ENCODE measurements at regions not wholly inside any gene's neighbourhood (a gene's known extent, or its start where the extent isn't known, plus 50 kb on each side); places are given as distances from the start of the nearest gene placed in this dataset.
"Not testable (repeated sequence)": the region's sequence is repeated elsewhere in the genome, so short reads cannot be mapped to it uniquely, and the experiment has no call there.

DNA sequence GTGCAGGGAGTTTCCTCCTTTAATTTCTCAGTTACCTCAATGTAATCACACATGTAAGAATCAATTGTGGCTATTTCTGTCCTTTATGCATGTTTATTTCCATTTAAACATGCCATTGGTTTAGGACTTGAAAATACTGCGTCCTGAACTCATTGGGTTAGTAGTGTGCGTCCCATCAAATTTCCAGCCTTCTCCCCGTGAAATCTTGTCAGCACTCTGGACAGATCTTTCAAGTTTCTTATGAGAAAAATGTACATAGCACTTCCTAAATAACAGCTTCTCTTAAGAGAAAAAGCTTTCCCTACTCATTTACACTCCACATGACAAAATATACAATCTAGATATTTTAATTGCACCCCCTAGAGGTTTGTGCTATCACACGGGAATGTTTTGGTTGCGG lies 353.9 kb upstream of the FOLH1 start:
- H3K36me3 ChIP-seq (ENCODE audit: low read depth); DNase-seq (ENCODE audit: low spot score); H3K4me3 ChIP-seq (ENCODE audit: severe bottlenecking); H3K9me3 ChIP-seq (ENCODE audit: severe bottlenecking); H3K4me1 ChIP-seq (ENCODE audit: insufficient read depth, poor library complexity, severe bottlenecking); H3K27me3 ChIP-seq (ENCODE audit: insufficient read depth, poor library complexity, severe bottlenecking); H3K27ac ChIP-seq (ENCODE audit: poor library complexity, severe bottlenecking); ATAC-seq (ENCODE audit: low read depth): not testable (repeated sequence)

DNA sequence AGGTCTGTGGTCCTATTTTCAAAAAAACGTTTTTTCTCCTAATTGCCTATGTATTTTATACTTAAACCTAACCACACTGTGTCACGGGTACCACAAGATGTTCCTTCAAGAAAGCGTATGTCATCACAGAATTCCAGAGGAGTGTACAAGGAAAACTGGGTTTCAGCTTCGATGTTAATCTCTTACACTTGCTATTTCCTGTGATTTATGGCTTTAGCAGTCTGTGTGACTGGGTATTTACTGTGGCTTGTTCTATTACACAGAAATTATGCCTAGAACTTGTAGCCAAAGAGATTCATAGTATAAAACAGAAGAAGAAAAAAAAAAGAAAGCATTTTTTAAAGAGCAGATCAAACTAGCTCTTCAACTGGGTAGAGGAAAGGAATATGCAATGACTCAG lies 371.1 kb upstream of the FOLH1 start:
- not testable (repeated sequence) for H3K4me1 ChIP-seq (ENCODE audit: insufficient read depth, poor library complexity, severe bottlenecking); DNase-seq (ENCODE audit: low spot score); H3K27me3 ChIP-seq (ENCODE audit: insufficient read depth, poor library complexity, severe bottlenecking); H3K4me3 ChIP-seq (ENCODE audit: severe bottlenecking); ATAC-seq (ENCODE audit: low read depth); H3K27ac ChIP-seq (ENCODE audit: poor library complexity, severe bottlenecking); H3K36me3 ChIP-seq (ENCODE audit: low read depth); H3K9me3 ChIP-seq (ENCODE audit: severe bottlenecking)

DNA sequence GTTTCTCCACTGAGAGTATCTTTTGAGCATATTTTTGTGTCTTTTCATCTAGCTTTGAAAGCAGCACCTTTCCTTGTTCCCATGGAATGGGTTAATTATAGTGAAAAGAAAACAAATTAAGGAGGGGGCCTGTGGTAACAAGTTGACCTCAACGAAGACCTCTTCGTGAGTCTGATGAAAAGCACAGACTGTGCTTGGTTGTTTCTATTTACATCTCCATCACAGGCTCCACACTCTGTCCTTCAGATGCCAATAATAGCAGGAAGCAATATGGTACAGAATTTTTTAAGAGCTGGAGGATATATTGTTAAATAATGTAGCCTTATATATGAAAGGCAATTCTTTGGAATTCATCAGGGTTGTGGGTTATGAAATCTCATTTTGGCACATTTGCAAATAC lies 366.7 kb upstream of the OR4C13 start:
- H3K4me1 ChIP-seq (ENCODE audit: insufficient read depth, poor library complexity, severe bottlenecking); H3K4me3 ChIP-seq (ENCODE audit: severe bottlenecking); H3K27me3 ChIP-seq (ENCODE audit: insufficient read depth, poor library complexity, severe bottlenecking); H3K27ac ChIP-seq (ENCODE audit: poor library complexity, severe bottlenecking); ATAC-seq (ENCODE audit: low read depth); DNase-seq (ENCODE audit: low spot score); H3K36me3 ChIP-seq (ENCODE audit: low read depth); H3K9me3 ChIP-seq (ENCODE audit: severe bottlenecking): not testable (repeated sequence)

DNA sequence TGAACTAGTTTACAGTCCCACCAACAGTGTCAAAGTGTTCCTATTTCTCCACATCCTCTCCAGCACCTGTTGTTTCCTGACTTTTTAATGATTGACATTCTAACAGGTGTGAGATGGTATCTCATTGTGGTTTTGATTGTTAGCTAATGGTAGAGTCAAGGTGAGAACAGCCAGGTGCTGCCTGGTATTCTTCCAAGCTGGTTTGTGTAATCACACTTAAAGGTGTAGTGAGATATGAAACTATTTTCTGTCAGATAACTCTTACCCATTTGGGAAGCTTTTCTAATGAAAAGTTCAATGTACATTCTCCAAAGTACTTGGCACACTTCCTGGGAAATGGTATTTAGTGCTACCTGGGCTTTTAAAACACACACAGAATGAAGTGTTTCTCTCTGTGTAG lies 343.3 kb upstream of the OR4C13 start:
- H3K4me1 ChIP-seq (ENCODE audit: insufficient read depth, poor library complexity, severe bottlenecking); DNase-seq (ENCODE audit: low spot score); H3K27me3 ChIP-seq (ENCODE audit: insufficient read depth, poor library complexity, severe bottlenecking); H3K9me3 ChIP-seq (ENCODE audit: severe bottlenecking); H3K4me3 ChIP-seq (ENCODE audit: severe bottlenecking); H3K36me3 ChIP-seq (ENCODE audit: low read depth); H3K27ac ChIP-seq (ENCODE audit: poor library complexity, severe bottlenecking); ATAC-seq (ENCODE audit: low read depth): not testable (repeated sequence)

DNA sequence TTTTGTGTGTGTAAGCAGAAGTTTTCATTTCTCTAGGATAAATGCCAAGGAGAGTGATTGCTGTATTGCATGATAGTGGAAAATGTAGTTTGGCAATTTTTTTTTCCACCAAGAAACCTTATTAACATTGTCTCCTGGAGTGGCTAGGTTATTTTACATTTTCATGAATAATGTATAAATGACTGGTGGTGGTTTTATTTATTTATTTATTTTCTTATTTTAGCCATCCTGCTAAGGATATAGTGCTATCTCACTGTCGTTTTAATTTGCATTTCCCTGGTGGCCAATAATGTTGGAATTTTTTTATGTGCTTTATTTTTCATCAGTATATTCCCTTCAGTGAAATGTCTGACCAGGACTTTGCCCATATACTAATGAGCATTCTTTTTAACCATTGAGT lies 328.3 kb upstream of the OR4C13 start:
- not testable (repeated sequence) for H3K27ac ChIP-seq (ENCODE audit: poor library complexity, severe bottlenecking); H3K9me3 ChIP-seq (ENCODE audit: severe bottlenecking); H3K36me3 ChIP-seq (ENCODE audit: low read depth); H3K27me3 ChIP-seq (ENCODE audit: insufficient read depth, poor library complexity, severe bottlenecking); H3K4me1 ChIP-seq (ENCODE audit: insufficient read depth, poor library complexity, severe bottlenecking); ATAC-seq (ENCODE audit: low read depth); H3K4me3 ChIP-seq (ENCODE audit: severe bottlenecking); DNase-seq (ENCODE audit: low spot score)

DNA sequence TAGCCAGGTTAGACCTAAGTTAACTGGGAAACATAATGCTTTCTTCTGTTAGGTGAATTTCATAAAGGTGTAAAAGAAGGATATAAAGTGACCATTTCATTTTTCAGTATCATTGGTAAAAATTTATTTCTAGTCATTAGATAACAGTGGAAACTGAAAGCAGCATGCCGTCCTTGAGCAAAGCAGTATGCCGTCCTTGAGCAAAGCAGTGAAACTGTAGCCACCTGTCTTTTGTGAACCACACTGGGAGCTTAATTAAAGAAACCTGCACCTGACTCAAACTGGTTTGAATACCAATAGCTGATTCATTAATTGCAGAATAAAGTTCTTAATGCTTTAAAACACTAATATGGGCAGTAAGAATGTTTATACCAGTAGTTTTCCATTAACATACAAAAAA lies 281.5 kb upstream of the OR4C13 start:
- ATAC-seq (ENCODE audit: low read depth); H3K36me3 ChIP-seq (ENCODE audit: low read depth); H3K4me1 ChIP-seq (ENCODE audit: insufficient read depth, poor library complexity, severe bottlenecking); H3K27me3 ChIP-seq (ENCODE audit: insufficient read depth, poor library complexity, severe bottlenecking); H3K9me3 ChIP-seq (ENCODE audit: severe bottlenecking); H3K4me3 ChIP-seq (ENCODE audit: severe bottlenecking); H3K27ac ChIP-seq (ENCODE audit: poor library complexity, severe bottlenecking); DNase-seq (ENCODE audit: low spot score): not testable (repeated sequence)

DNA sequence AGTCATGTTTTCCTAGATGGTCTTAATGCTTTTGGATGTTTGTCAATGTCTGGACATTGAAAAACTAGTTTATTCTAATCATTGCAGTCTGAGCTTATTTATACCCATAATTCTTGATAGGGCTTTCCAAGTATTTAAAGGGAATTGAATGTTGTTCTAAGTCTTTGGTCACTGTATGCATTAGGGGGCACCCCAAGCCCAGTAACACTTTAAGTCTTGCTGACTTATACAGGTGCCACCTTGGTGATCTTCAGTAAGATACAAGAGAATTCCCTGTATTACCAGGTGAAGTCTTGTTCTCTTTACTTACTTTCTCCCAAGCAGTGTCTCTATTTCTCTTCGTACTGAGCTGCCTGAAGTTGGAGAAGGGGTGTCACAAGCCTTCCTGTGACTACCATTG lies 250.1 kb upstream of the OR4C13 start:
- not testable (repeated sequence) for H3K4me1 ChIP-seq (ENCODE audit: insufficient read depth, poor library complexity, severe bottlenecking); H3K36me3 ChIP-seq (ENCODE audit: low read depth); H3K4me3 ChIP-seq (ENCODE audit: severe bottlenecking); DNase-seq (ENCODE audit: low spot score); ATAC-seq (ENCODE audit: low read depth); H3K27ac ChIP-seq (ENCODE audit: poor library complexity, severe bottlenecking); H3K9me3 ChIP-seq (ENCODE audit: severe bottlenecking); H3K27me3 ChIP-seq (ENCODE audit: insufficient read depth, poor library complexity, severe bottlenecking)

DNA sequence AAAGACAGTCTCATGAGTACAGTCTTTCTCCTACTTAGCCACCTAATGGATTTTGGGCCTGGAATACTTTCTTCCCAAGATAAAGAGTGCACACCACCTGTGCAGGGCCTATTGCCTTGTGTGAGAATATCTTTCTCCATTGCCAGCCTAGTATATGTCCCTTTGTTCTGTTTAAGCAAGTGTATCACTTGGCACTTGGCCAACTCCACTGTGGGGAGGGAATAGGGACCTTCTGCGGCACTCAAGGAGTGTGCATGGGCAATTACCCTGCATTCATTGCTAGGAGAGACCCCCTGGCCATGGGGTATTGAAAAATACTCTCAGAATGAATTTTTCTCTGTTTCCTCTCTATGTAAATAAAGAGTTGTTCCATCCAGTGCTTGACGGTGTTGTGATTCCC lies 201.7 kb upstream of the OR4C13 start:
- not testable (repeated sequence) for H3K27ac ChIP-seq (ENCODE audit: poor library complexity, severe bottlenecking); H3K27me3 ChIP-seq (ENCODE audit: insufficient read depth, poor library complexity, severe bottlenecking); H3K36me3 ChIP-seq (ENCODE audit: low read depth); ATAC-seq (ENCODE audit: low read depth); H3K9me3 ChIP-seq (ENCODE audit: severe bottlenecking); H3K4me1 ChIP-seq (ENCODE audit: insufficient read depth, poor library complexity, severe bottlenecking); DNase-seq (ENCODE audit: low spot score); H3K4me3 ChIP-seq (ENCODE audit: severe bottlenecking)

DNA sequence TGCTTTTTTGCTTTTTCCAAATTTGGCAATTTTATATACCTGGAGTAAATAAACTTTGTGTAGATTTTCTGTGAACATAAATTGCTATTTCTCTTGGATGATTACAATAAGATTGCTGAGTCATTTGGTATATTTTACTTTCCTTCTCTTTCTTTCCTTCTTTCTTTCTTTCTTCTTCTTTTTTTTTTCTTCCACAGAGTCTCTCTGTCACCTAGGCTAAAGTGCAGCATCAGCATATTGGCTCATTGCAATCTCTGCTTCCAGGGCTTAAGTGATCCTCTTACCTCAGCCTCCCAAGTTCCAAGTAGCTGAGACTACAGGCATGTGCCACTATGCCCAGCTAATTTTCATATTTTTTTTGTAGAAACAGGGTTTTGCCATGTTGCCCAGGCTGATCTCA lies 201.2 kb upstream of the OR4C13 start:
- H3K27me3 ChIP-seq (ENCODE audit: insufficient read depth, poor library complexity, severe bottlenecking); ATAC-seq (ENCODE audit: low read depth); DNase-seq (ENCODE audit: low spot score); H3K4me1 ChIP-seq (ENCODE audit: insufficient read depth, poor library complexity, severe bottlenecking); H3K9me3 ChIP-seq (ENCODE audit: severe bottlenecking); H3K27ac ChIP-seq (ENCODE audit: poor library complexity, severe bottlenecking); H3K4me3 ChIP-seq (ENCODE audit: severe bottlenecking); H3K36me3 ChIP-seq (ENCODE audit: low read depth): not testable (repeated sequence)

DNA sequence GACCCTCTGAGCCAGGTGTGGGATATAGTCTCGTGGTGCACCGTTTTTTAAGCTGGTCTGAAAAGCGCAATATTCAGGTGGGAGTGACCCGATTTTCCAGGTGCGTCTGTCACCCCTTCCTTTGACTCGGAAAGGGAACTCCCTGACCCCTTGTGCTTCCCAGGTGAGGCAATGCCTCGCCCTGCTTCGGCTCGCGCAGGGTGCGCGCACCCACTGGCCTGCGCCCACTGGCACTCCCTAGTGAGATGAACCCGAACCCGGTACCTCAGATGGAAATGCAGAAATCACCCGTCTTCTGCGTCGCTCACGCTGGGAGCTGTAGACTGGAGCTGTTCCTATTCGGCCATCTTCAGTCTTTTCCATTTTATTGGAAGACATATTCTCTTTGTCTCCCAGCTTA lies 171.4 kb upstream of the OR4C13 start:
- H3K27me3 ChIP-seq (ENCODE audit: insufficient read depth, poor library complexity, severe bottlenecking); H3K27ac ChIP-seq (ENCODE audit: poor library complexity, severe bottlenecking); ATAC-seq (ENCODE audit: low read depth); H3K36me3 ChIP-seq (ENCODE audit: low read depth); DNase-seq (ENCODE audit: low spot score); H3K4me3 ChIP-seq (ENCODE audit: severe bottlenecking); H3K4me1 ChIP-seq (ENCODE audit: insufficient read depth, poor library complexity, severe bottlenecking); H3K9me3 ChIP-seq (ENCODE audit: severe bottlenecking): not testable (repeated sequence)

DNA sequence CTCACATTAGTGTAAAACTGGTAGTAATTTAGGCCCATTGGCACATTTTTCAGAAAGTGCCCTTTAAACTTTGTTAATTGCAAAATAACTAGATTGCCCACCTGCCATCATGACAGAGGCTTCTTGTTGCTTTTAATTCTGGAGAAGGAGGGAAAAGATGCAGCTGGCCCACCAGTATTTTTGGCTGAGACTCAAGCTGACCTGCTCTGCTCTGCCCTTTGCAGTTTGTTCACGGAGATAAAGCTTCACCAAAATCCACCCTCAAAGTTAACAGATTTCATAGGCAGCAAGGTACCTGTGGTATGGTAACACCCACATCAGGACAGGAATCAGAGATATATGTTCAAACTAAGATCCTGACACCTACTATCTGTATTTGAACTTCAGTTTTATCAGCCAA lies 170.2 kb upstream of the OR4C13 start:
- not testable (repeated sequence) for H3K27me3 ChIP-seq (ENCODE audit: insufficient read depth, poor library complexity, severe bottlenecking); DNase-seq (ENCODE audit: low spot score); H3K4me3 ChIP-seq (ENCODE audit: severe bottlenecking); H3K4me1 ChIP-seq (ENCODE audit: insufficient read depth, poor library complexity, severe bottlenecking); H3K36me3 ChIP-seq (ENCODE audit: low read depth); ATAC-seq (ENCODE audit: low read depth); H3K9me3 ChIP-seq (ENCODE audit: severe bottlenecking); H3K27ac ChIP-seq (ENCODE audit: poor library complexity, severe bottlenecking)

DNA sequence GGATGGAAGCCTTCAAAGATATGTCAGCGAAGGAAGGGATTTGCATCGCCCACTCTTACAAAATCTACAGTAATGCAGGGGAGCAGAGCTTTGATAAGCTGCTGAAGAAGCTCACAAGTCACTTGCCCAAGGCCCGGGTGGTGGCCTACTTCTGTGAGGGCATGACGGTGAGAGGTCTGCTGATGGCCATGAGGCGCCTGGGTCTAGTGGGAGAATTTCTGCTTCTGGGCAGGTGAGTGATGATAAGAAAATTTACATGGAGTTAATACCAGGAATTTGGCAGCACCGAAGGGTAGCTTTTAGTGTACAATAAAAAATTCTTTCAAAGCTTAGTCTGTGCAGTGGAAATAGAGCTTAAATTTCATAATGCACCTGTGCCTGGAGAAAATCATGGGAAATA lies 168.3 kb upstream of the OR4C13 start:
- not testable (repeated sequence) for H3K27me3 ChIP-seq (ENCODE audit: insufficient read depth, poor library complexity, severe bottlenecking); H3K9me3 ChIP-seq (ENCODE audit: severe bottlenecking); H3K4me3 ChIP-seq (ENCODE audit: severe bottlenecking); H3K4me1 ChIP-seq (ENCODE audit: insufficient read depth, poor library complexity, severe bottlenecking); H3K27ac ChIP-seq (ENCODE audit: poor library complexity, severe bottlenecking); DNase-seq (ENCODE audit: low spot score); ATAC-seq (ENCODE audit: low read depth); H3K36me3 ChIP-seq (ENCODE audit: low read depth)
